WI38 (cell line): ENCODE measurements at regions not wholly inside any gene's neighbourhood (a gene's known extent, or its start where the extent isn't known, plus 50 kb on each side); places are given as distances from the start of the nearest gene placed in this dataset.

Source experiments
- H3K4me3 ChIP-seq: 2 replicates; pipeline ENCODE4 v1.5.1; 2011; ENCODE audit warnings: low read depth, mild to moderate bottlenecking, control low read depth, low read length
- CTCF ChIP-seq: IDR thresholded peaks from 2 replicates; pipeline ENCODE4 v1.5.1; 2012; ENCODE audit warnings: low read depth, mild to moderate bottlenecking, control low read depth, low read length

GRCh38 chr17:71963791-71964190, 157.0 kb upstream of the SOX9 start:
- H3K4me3 ChIP-seq, result no peak overlapping the region
- no peak for TF ChIP-seq CTCF

- no peak for TF ChIP-seq CTCF
- no peak overlapping the region for H3K4me3 ChIP-seq
Measured at GRCh38 chr17:71964559-71964958, 156.3 kb upstream of the SOX9 start.

GRCh38 chr17:71966055-71966454, 154.8 kb upstream of the SOX9 start:
- TF ChIP-seq CTCF, result no peak
- H3K4me3 ChIP-seq, result no peak overlapping the region

- no peak for TF ChIP-seq CTCF
- no peak overlapping the region for H3K4me3 ChIP-seq
Measured at GRCh38 chr17:71966459-71967313, 154.1 kb upstream of the SOX9 start.

GRCh38 chr17:71969500-71969899, 151.3 kb upstream of the SOX9 start:
- no peak overlapping the region for H3K4me3 ChIP-seq
- TF ChIP-seq CTCF, result no peak

- TF ChIP-seq CTCF, result no peak
- no peak overlapping the region for H3K4me3 ChIP-seq
Measured at GRCh38 chr17:71970312-71970711, 150.5 kb upstream of the SOX9 start.

GRCh38 chr17:71974051-71974450, 146.8 kb upstream of the SOX9 start:
- no peak for TF ChIP-seq CTCF
- no peak overlapping the region for H3K4me3 ChIP-seq
